ENCODE measurements at regions not wholly inside any gene's neighbourhood (a gene's known extent, or its start where the extent isn't known, plus 50 kb on each side); places are given as distances from the start of the nearest gene placed in this dataset.

- TF ChIP-seq, protein P1, sequence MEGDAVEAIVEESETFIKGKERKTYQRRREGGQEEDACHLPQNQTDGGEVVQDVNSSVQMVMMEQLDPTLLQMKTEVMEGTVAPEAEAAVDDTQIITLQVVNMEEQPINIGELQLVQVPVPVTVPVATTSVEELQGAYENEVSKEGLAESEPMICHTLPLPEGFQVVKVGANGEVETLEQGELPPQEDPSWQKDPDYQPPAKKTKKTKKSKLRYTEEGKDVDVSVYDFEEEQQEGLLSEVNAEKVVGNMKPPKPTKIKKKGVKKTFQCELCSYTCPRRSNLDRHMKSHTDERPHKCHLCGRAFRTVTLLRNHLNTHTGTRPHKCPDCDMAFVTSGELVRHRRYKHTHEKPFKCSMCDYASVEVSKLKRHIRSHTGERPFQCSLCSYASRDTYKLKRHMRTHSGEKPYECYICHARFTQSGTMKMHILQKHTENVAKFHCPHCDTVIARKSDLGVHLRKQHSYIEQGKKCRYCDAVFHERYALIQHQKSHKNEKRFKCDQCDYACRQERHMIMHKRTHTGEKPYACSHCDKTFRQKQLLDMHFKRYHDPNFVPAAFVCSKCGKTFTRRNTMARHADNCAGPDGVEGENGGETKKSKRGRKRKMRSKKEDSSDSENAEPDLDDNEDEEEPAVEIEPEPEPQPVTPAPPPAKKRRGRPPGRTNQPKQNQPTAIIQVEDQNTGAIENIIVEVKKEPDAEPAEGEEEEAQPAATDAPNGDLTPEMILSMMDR (IDR thresholded peaks at IDR 0.05): no peak
- intact Hi-C loops (cut with DNase I): no loop called here
- H3K9me3 ChIP-seq: no peaks in the 10 kb centered on the region
Measured at GRCh38 chr2:56444339-56444738, 260.5 kb downstream of the CCDC85A start.

GRCh38 chr2:56448403-56449001 lies 264.7 kb downstream of the CCDC85A start:
- Histone ChIP-seq H3K27ac (no peak overlapping the region), H3K36me3 (no peaks in the 10 kb centered on the region), H3K4me3 (no peak overlapping the region), H3K27me3 (no peaks in the 10 kb centered on the region), H3K4me1 (no peaks in the 10 kb centered on the region), H3K9me3 (peaks cover 0 to 8% of the 10 kb centered on the region in 2 donors)
- DNase-seq (ENCODE audit: low spot score in 2 of 2): no peak
- TF ChIP-seq, protein P1 (IDR thresholded peaks at IDR 0.05): no peak
- intact Hi-C loops (cut with DNase I): no loop called here

More at GRCh38 chr2:56444339-56444738, 260.5 kb downstream of the CCDC85A start:
- H3K4me1 ChIP-seq: no peaks in the 10 kb centered on the region
- no peak overlapping the region for H3K4me3 ChIP-seq
- H3K27me3 ChIP-seq: no peaks in the 10 kb centered on the region
- no peaks in the 10 kb centered on the region for H3K36me3 ChIP-seq
- H3K27ac ChIP-seq: no peak overlapping the region
- no peak for DNase-seq (ENCODE audit: low spot score in 2 of 2)

GRCh38 chr2:56449002-56449431 lies 265.2 kb downstream of the CCDC85A start:
- TF ChIP-seq, protein P1 (IDR thresholded peaks at IDR 0.05): no peak
- Histone ChIP-seq H3K27ac (no peak overlapping the region), H3K4me3 (no peak overlapping the region), H3K9me3 (peaks cover 0 to 8% of the 10 kb centered on the region in 2 donors), H3K27me3 (no peaks in the 10 kb centered on the region), H3K4me1 (no peaks in the 10 kb centered on the region), H3K36me3 (no peaks in the 10 kb centered on the region)
- intact Hi-C loops (cut with DNase I): no loop called here
- DNase-seq (ENCODE audit: low spot score in 2 of 2): no peak

GRCh38 chr2:56449449-56449860 lies 265.7 kb downstream of the CCDC85A start:
- no peaks in the 10 kb centered on the region for H3K36me3 ChIP-seq
- intact Hi-C loops (cut with DNase I): no loop called here
- no peak for DNase-seq (ENCODE audit: low spot score in 2 of 2)
- H3K9me3 ChIP-seq: peaks cover 0 to 8% of the 10 kb centered on the region in 2 donors
- H3K4me1 ChIP-seq: no peaks in the 10 kb centered on the region
- no peaks in the 10 kb centered on the region for H3K27me3 ChIP-seq
- no peak overlapping the region for H3K4me3 ChIP-seq
- no peak overlapping the region for H3K27ac ChIP-seq
- TF ChIP-seq, protein P1 (IDR thresholded peaks at IDR 0.05): no peak

GRCh38 chr2:56450047-56450446 lies 266.3 kb downstream of the CCDC85A start:
- H3K27ac ChIP-seq: no peak overlapping the region
- intact Hi-C loops (cut with DNase I): no loop called here
- H3K36me3 ChIP-seq: no peaks in the 10 kb centered on the region

More at GRCh38 chr2:56450047-56450446, 266.3 kb downstream of the CCDC85A start:
- H3K9me3 ChIP-seq: peaks cover 0 to 8% of the 10 kb centered on the region in 2 donors
- TF ChIP-seq, protein P1 (IDR thresholded peaks at IDR 0.05): no peak
- H3K4me3 ChIP-seq: no peak overlapping the region
- H3K27me3 ChIP-seq: no peaks in the 10 kb centered on the region
- H3K4me1 ChIP-seq: no peaks in the 10 kb centered on the region
- DNase-seq (ENCODE audit: low spot score in 2 of 2): no peak
